Panc1 (cell line): ENCODE measurements at regions not wholly inside any gene's neighbourhood (a gene's known extent, or its start where the extent isn't known, plus 50 kb on each side); places are given as distances from the start of the nearest gene placed in this dataset.

Source experiments
- POLR2AphosphoS5 ChIP-seq: IDR thresholded peaks from 2 replicates; pipeline ENCODE4 v1.6.1; 2012; ENCODE audit warnings: mild to moderate bottlenecking, low read depth, low read length, moderate library complexity
- SIN3A ChIP-seq: IDR thresholded peaks from 2 replicates; pipeline ENCODE4 v1.6.1; 2012; ENCODE audit warnings: low read depth, mild to moderate bottlenecking, low read length, moderate library complexity, borderline replicate concordance; ENCODE audit not compliant: insufficient read depth
- TF ChIP-seq, protein P1 (sequence below): fragments of 450-650 bp; IDR thresholded peaks from 2 replicates; pipeline ENCODE4 v1.5.1; 2017; ENCODE audit warnings: mild to moderate bottlenecking
- TF ChIP-seq, protein P2 (sequence below), 2 experiments: IDR thresholded peaks; 2 replicates each; pipeline ENCODE4 v1.6.1; 2011 to 2012; ENCODE audit warnings: low read depth in 2 of 2, control low read depth in 1 of 2, low read length in 1 of 2, mild to moderate bottlenecking in 1 of 2, moderate library complexity in 1 of 2; ENCODE audit not compliant: insufficient read depth in 1 of 2

DNA sequence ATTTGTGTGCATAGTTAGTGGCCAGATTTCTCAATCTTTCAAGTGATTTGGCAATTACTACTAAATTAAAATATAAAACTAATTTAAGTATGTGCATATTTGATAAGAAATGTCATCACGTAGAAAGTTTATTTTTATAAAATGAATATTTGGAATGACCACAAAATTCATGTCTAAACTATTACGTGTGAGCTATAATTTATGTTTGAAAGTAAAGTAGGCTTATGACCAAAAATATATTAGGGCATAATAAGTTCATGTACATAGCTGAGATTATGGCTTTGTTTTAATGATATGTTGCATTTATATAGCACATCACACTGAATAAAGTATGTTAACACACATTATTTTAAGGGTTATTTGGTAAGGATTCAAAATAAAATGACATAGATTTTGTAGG is 1532.6 kb downstream of the C4orf33 start:
- TF ChIP-seq, protein P1, sequence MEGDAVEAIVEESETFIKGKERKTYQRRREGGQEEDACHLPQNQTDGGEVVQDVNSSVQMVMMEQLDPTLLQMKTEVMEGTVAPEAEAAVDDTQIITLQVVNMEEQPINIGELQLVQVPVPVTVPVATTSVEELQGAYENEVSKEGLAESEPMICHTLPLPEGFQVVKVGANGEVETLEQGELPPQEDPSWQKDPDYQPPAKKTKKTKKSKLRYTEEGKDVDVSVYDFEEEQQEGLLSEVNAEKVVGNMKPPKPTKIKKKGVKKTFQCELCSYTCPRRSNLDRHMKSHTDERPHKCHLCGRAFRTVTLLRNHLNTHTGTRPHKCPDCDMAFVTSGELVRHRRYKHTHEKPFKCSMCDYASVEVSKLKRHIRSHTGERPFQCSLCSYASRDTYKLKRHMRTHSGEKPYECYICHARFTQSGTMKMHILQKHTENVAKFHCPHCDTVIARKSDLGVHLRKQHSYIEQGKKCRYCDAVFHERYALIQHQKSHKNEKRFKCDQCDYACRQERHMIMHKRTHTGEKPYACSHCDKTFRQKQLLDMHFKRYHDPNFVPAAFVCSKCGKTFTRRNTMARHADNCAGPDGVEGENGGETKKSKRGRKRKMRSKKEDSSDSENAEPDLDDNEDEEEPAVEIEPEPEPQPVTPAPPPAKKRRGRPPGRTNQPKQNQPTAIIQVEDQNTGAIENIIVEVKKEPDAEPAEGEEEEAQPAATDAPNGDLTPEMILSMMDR = no peak
- TF ChIP-seq, protein P2, sequence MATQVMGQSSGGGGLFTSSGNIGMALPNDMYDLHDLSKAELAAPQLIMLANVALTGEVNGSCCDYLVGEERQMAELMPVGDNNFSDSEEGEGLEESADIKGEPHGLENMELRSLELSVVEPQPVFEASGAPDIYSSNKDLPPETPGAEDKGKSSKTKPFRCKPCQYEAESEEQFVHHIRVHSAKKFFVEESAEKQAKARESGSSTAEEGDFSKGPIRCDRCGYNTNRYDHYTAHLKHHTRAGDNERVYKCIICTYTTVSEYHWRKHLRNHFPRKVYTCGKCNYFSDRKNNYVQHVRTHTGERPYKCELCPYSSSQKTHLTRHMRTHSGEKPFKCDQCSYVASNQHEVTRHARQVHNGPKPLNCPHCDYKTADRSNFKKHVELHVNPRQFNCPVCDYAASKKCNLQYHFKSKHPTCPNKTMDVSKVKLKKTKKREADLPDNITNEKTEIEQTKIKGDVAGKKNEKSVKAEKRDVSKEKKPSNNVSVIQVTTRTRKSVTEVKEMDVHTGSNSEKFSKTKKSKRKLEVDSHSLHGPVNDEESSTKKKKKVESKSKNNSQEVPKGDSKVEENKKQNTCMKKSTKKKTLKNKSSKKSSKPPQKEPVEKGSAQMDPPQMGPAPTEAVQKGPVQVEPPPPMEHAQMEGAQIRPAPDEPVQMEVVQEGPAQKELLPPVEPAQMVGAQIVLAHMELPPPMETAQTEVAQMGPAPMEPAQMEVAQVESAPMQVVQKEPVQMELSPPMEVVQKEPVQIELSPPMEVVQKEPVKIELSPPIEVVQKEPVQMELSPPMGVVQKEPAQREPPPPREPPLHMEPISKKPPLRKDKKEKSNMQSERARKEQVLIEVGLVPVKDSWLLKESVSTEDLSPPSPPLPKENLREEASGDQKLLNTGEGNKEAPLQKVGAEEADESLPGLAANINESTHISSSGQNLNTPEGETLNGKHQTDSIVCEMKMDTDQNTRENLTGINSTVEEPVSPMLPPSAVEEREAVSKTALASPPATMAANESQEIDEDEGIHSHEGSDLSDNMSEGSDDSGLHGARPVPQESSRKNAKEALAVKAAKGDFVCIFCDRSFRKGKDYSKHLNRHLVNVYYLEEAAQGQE (IDR thresholded peaks at IDR 0.05; ENCODE audit: insufficient read depth in 1 of 2, low read depth in 2 of 2, low read length in 1 of 2) = no peak
- TF ChIP-seq POLR2AphosphoS5 (no peak), SIN3A (no peak)
